ENCODE measurements at regions not wholly inside any gene's neighbourhood (a gene's known extent, or its start where the extent isn't known, plus 50 kb on each side); places are given as distances from the start of the nearest gene placed in this dataset.

GRCh38 chr11:20261526-20261925 is 101.3 kb upstream of the DBX1 start:
- H3K27ac ChIP-seq, result no peak overlapping the region
- no peak for TF ChIP-seq ZFX (IDR thresholded peaks at IDR 0.05)
- TF ChIP-seq, protein P1, sequence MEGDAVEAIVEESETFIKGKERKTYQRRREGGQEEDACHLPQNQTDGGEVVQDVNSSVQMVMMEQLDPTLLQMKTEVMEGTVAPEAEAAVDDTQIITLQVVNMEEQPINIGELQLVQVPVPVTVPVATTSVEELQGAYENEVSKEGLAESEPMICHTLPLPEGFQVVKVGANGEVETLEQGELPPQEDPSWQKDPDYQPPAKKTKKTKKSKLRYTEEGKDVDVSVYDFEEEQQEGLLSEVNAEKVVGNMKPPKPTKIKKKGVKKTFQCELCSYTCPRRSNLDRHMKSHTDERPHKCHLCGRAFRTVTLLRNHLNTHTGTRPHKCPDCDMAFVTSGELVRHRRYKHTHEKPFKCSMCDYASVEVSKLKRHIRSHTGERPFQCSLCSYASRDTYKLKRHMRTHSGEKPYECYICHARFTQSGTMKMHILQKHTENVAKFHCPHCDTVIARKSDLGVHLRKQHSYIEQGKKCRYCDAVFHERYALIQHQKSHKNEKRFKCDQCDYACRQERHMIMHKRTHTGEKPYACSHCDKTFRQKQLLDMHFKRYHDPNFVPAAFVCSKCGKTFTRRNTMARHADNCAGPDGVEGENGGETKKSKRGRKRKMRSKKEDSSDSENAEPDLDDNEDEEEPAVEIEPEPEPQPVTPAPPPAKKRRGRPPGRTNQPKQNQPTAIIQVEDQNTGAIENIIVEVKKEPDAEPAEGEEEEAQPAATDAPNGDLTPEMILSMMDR (conservative IDR thresholded peaks at IDR 0.05), result no peak

- no peak for TF ChIP-seq ZFX (IDR thresholded peaks at IDR 0.05)
- TF ChIP-seq, protein P1 (conservative IDR thresholded peaks at IDR 0.05), result no peak
- no peak overlapping the region for H3K27ac ChIP-seq
Measured at GRCh38 chr11:20260307-20260706, 100.0 kb upstream of the DBX1 start.

DNA sequence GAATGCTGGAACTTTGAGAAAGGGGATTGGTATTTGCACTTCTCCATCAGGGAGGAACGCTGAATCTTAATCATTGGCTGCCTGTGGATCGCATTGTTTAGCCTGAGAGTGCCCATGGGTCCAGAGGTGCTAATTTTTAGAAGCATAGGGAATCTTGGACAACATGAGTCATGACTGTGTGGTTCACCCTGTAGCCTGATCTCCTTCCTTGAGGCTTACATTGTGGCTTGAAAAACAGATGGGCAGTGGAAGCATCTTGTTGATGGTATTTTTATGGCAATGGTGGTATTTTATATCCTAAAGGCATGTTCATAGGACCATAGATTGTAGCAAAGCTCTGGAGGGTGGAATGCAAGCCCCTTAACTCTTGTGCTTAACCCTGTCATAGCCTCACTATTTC is 99.2 kb upstream of the DBX1 start:
- no peak overlapping the region for H3K27ac ChIP-seq
- no peak for TF ChIP-seq ZFX (IDR thresholded peaks at IDR 0.05)
- TF ChIP-seq, protein P1 (conservative IDR thresholded peaks at IDR 0.05), result no peak

GRCh38 chr11:20258376-20258895 is 98.2 kb upstream of the DBX1 start:
- no peak for TF ChIP-seq ZFX (IDR thresholded peaks at IDR 0.05)
- TF ChIP-seq, protein P1 (conservative IDR thresholded peaks at IDR 0.05), result no peak
- no peak overlapping the region for H3K27ac ChIP-seq

- TF ChIP-seq, protein P1 (conservative IDR thresholded peaks at IDR 0.05), result no peak; the same call in 1 of the 2 replicates
- TF ChIP-seq ZFX (IDR thresholded peaks at IDR 0.05), result no peak
- no peak overlapping the region for H3K27ac ChIP-seq
Measured at GRCh38 chr11:20256925-20257324, 96.7 kb upstream of the DBX1 start.

DNA sequence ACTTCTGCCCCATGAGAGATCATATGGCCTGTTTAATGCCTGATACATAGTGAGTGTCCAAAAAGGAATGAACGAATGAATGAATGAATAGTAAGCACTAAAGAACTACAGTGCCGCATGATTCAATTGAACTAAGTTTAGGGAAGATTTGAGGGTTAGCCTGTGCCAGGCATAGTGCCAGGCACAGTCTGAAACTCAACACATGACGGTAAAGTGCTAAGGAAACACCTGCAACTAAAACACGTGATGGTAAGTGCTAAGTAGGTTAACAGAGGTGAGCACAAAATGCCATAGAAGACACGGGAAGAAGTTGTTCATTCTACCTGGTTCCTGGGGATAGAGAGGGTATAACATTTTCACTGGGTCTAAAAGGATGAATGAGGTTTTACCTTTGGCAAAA is 93.5 kb upstream of the DBX1 start:
- no peak overlapping the region for H3K27ac ChIP-seq
- TF ChIP-seq ZFX (IDR thresholded peaks at IDR 0.05), result no peak
- TF ChIP-seq, protein P1 (conservative IDR thresholded peaks at IDR 0.05), result no peak

DNA sequence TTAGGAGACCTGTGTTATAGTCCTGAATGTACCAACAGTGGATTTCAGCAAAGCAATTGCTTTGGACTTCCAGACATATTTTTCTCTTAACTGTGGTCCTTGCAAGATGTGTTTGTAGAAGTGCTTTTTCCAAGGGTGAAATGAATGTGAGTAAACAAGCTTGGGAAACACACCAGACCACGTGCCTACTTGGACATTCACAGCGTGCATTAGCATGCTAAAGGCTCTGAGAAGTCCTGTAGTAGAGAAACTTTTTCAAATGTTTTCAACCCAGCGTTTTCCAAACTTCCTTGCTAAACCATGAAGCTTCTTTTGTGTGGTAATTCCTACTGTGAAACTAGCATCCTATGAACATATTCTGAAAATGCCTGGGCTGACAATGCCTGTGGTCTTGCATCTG is 91.2 kb upstream of the DBX1 start:
- TF ChIP-seq ZFX (IDR thresholded peaks at IDR 0.05), result no peak
- TF ChIP-seq, protein P1 (conservative IDR thresholded peaks at IDR 0.05), result no peak

More for the DNA sequence above, 91.2 kb upstream of the DBX1 start:
- H3K27ac ChIP-seq, result no peak overlapping the region
